Liver (tissue), 3 donors: ENCODE measurements at regions not wholly inside any gene's neighbourhood (a gene's known extent, or its start where the extent isn't known, plus 50 kb on each side); places are given as distances from the start of the nearest gene placed in this dataset.
"Not testable (repeated sequence)": the region's sequence is repeated elsewhere in the genome, so short reads cannot be mapped to it uniquely, and the experiment has no call there.

Source experiments
- CTCF ChIP-seq: fragments of 150-350 bp; IDR thresholded peaks from 2 replicates; pipeline ENCODE4 v1.5.1; 2017; ENCODE audit warnings: improper control_type of control experiment, low read depth, low read length; ENCODE audit not compliant: missing input control
- EGR1 ChIP-seq, 2 donors: IDR thresholded peaks; 2 replicates each; pipeline ENCODE4 v1.6.1; 2016 to 2018; ENCODE audit warnings: antibody characterized with exemption in 2 of 2, low read depth in 2 of 2
- FOXA2 ChIP-seq: IDR thresholded peaks from 2 replicates; pipeline ENCODE4 v1.6.1; 2016; ENCODE audit warnings: antibody characterized with exemption
- GABPA ChIP-seq, 2 donors: IDR thresholded peaks in 1 of 2; conservative IDR thresholded peaks in 1 of 2; 2 replicates each; pipeline ENCODE4 v1.6.1; 2016; ENCODE audit warnings: antibody characterized with exemption in 2 of 2, mild to moderate bottlenecking in 1 of 2, moderate library complexity in 1 of 2
- HNF4A ChIP-seq, 2 donors: conservative IDR thresholded peaks; 2 replicates each; pipeline ENCODE4 v1.6.1; 2016; ENCODE audit warnings: antibody characterized with exemption in 2 of 2, mild to moderate bottlenecking in 2 of 2
- JUND ChIP-seq, 2 donors: IDR thresholded peaks; 2 replicates each; pipeline ENCODE4 v1.6.1; 2016; ENCODE audit warnings: antibody characterized with exemption in 2 of 2
- MAX ChIP-seq: IDR thresholded peaks from 2 replicates; pipeline ENCODE4 v1.6.1; 2016; ENCODE audit warnings: antibody characterized with exemption
- RAD21 ChIP-seq, 2 donors: IDR thresholded peaks; 2 replicates each; pipeline ENCODE4 v1.6.1; 2016; ENCODE audit warnings: antibody characterized with exemption in 2 of 2, mild to moderate bottlenecking in 2 of 2
- REST ChIP-seq: IDR thresholded peaks from 2 replicates; pipeline ENCODE4 v1.6.1; 2016; ENCODE audit warnings: antibody characterized with exemption, mild to moderate bottlenecking
- SP1 ChIP-seq: IDR thresholded peaks from 2 replicates; pipeline ENCODE4 v1.6.1; 2018; ENCODE audit warnings: antibody characterized with exemption, mild to moderate bottlenecking
- TAF1 ChIP-seq: conservative IDR thresholded peaks from 2 replicates; pipeline ENCODE4 v1.6.1; 2016; ENCODE audit warnings: antibody characterized with exemption, mild to moderate bottlenecking
- YY1 ChIP-seq: IDR thresholded peaks from 2 replicates; pipeline ENCODE4 v1.6.1; 2016; ENCODE audit warnings: antibody characterized with exemption, mild to moderate bottlenecking
- ZBTB33 ChIP-seq: IDR thresholded peaks from 2 replicates; pipeline ENCODE4 v1.6.1; 2016; ENCODE audit warnings: antibody characterized with exemption
- donor health status: healthy.
- donor health status: healthy.

GRCh38 chr4:15174168-15174567, 171.9 kb downstream of the CPEB2 start:
- not testable (repeated sequence) for TF ChIP-seq CTCF; HNF4A (conservative IDR thresholded peaks at IDR 0.05); MAX; TAF1; EGR1 (IDR thresholded peaks at IDR 0.05; ENCODE audit: low read depth in 2 of 2); YY1; JUND (IDR thresholded peaks at IDR 0.05); GABPA (IDR thresholded peaks at IDR 0.05 in 1 of 2, conservative IDR thresholded peaks at IDR 0.05 in 1 of 2); REST; RAD21 (IDR thresholded peaks at IDR 0.05); FOXA2; SP1; ZBTB33
